K562 (cell line): ENCODE measurements at regions not wholly inside any gene's neighbourhood (a gene's known extent, or its start where the extent isn't known, plus 50 kb on each side); places are given as distances from the start of the nearest gene placed in this dataset.
"Not testable (repeated sequence)": the region's sequence is repeated elsewhere in the genome, so short reads cannot be mapped to it uniquely, and the experiment has no call there.

Experiments
- ATAC-seq: fragments of 200-7000 bp; cut with Tn5 transposase; 3 replicates; pipeline ENCODE4 v1.9.1; 2020; ENCODE audit warnings: moderate library complexity
- BruUV-seq: library from RNA; stranded (reverse); fragments of 400-500 nt; replicated peaks from 2 replicates; lab custom pipeline; 2021; lab: Mats Ljungman, UMichigan
- CTCF ChIA-PET: fragments of 300-600 bp; formaldehyde crosslinking; extraction: SDS; loops from one replicate; lab custom pipeline; 2021; ENCODE audit warnings: low intra/inter-chr PET ratio; lab: Yijun Ruan, JAX
- POLR2A ChIA-PET: fragments of 300-600, 350-650 bp; sonication (Branson Sonifier 250); formaldehyde crosslinking; extraction: SDS; loops from one replicate; lab custom pipeline; 2021; ENCODE audit warnings: antibody characterized with exemption, inconsistent platforms; lab: Yijun Ruan, JAX
- DNase-seq, 4 experiments: peaks; one replicate each; pipeline versions ENCODE4 v3.0.0 to v3.0.0-alpha.2; 2011 to 2018; ENCODE audit warnings: low spot score in 3 of 4, mixed read lengths in 3 of 4; ENCODE audit errors: extremely low read depth in 1 of 4
- FAIRE-seq: peaks from 2 replicates; lab custom pipeline; 2011; peaks lifted over from hg19 to GRCh38; lab: Jason Lieb, UNC
- H2AFZ ChIP-seq: 2 replicates; pipeline ENCODE4 v1.6.0; 2011; ENCODE audit warnings: low read depth, low read length, control low read depth, inconsistent platforms
- H3K27ac ChIP-seq: fragments of 200-600 bp; 3 replicates; pipeline ENCODE4 v1.8.0; 2011; ENCODE audit warnings: low read depth, mild to moderate bottlenecking, control low read depth, inconsistent platforms, low read length, moderate library complexity, mixed read lengths; ENCODE audit errors: extremely low read depth
- H3K27me3 ChIP-seq, 2 experiments: fragments of 300-600 bp in 1 of 2; 2 replicates in 1 of 2; 3 replicates in 1 of 2; pipeline versions ENCODE4 v1.6.0 to v1.8.0; 2011; ENCODE audit warnings: inconsistent platforms in 2 of 2, low read length in 2 of 2, mild to moderate bottlenecking in 1 of 2, mixed read lengths in 1 of 2, moderate library complexity in 1 of 2; ENCODE audit not compliant: control insufficient read depth in 2 of 2, insufficient read depth in 2 of 2
- H3K36me3 ChIP-seq: fragments of 300-600 bp; 3 replicates; pipeline ENCODE4 v1.8.0; 2011; ENCODE audit warnings: mild to moderate bottlenecking, low read length, inconsistent platforms; ENCODE audit not compliant: control insufficient read depth, insufficient read depth
- H3K4me1 ChIP-seq, 2 experiments: fragments of 200-600 bp in 1 of 2; replicated peaks in 1 of 2; 2 replicates in 1 of 2; 3 replicates in 1 of 2; pipeline versions ENCODE4 v1.5.1 to v1.8.0; 2011; ENCODE audit warnings: inconsistent platforms in 2 of 2, low read length in 2 of 2, mild to moderate bottlenecking in 1 of 2, mixed read lengths in 1 of 2, moderate library complexity in 1 of 2; ENCODE audit not compliant: control insufficient read depth in 2 of 2, insufficient read depth in 2 of 2
- H3K4me2 ChIP-seq: 2 replicates; pipeline ENCODE4 v1.6.1; 2011; ENCODE audit warnings: low read length, control low read depth, inconsistent platforms, mixed read lengths; ENCODE audit not compliant: insufficient read depth
- H3K4me3 ChIP-seq: fragments of 200-600 bp; sonication (generic), shearing (Covaris generic); 2 replicates; pipeline ENCODE4 v1.5.1; 2016; ENCODE audit warnings: control low read depth, inconsistent platforms
- H3K79me2 ChIP-seq: fragments of 200-600 bp; 3 replicates; pipeline ENCODE4 v1.8.0; 2011; ENCODE audit warnings: low read length, inconsistent platforms; ENCODE audit not compliant: control insufficient read depth, insufficient read depth
- H3K9ac ChIP-seq, 2 experiments: 2 replicates each; pipeline versions ENCODE4 v1.6.0 to v1.6.1; 2011; ENCODE audit warnings: low read depth in 2 of 2, low read length in 2 of 2, control low read depth in 1 of 2, inconsistent platforms in 1 of 2, mild to moderate bottlenecking in 1 of 2, mixed read lengths in 1 of 2; ENCODE audit not compliant: insufficient read depth in 1 of 2
- H3K9me1 ChIP-seq: one replicate; pipeline ENCODE4 v1.6.0; 2011; ENCODE audit warnings: inconsistent platforms, mild to moderate bottlenecking, low read length, moderate library complexity; ENCODE audit not compliant: control insufficient read depth, insufficient read depth
- H3K9me3 ChIP-seq: replicated peaks from 2 replicates; pipeline ENCODE4 v1.5.1; 2011; ENCODE audit warnings: low read depth, low read length, inconsistent platforms; ENCODE audit not compliant: control insufficient read depth, insufficient read depth
- H4K20me1 ChIP-seq: replicated peaks from 2 replicates; pipeline ENCODE4 v1.6.1; 2011; ENCODE audit warnings: low read length, inconsistent platforms, mixed read lengths; ENCODE audit not compliant: control insufficient read depth, insufficient read depth
- WGBS: fragments of 100-300 bp; shearing (Covaris generic); methylation state at CpG from one replicate; pipeline ENCODE4 v1.1.6; 2016; ENCODE audit warnings: low coverage, mixed read lengths; ENCODE audit not compliant: insufficient coverage; ENCODE audit errors: missing lambda C conversion rate; 5-methylcytosine and 5-hydroxymethylcytosine counted together
- in situ Hi-C: fragments of 300-500 bp; cut with MboI; formaldehyde crosslinking; loops from 4 replicates; pipeline ENCODE4 v1.15.0; 2018; ENCODE audit warnings: inconsistent platforms, mixed read lengths
- intact Hi-C: fragments of 100-400 bp; cut with micrococcal nuclease; formaldehyde crosslinking; loops from 2 replicates; pipeline ENCODE4 v1.14.2; 2022

GRCh38 chr1:65119-65518, 386.4 kb downstream of the OR4F29 start, which contains the start of gene OR4F5:
Gene OR4F5 (plus strand): TSS chr1:65419.
- H2AFZ ChIP-seq, H3K9me1 ChIP-seq, POLR2A ChIA-PET, H4K20me1 ChIP-seq, BruUV-seq, H3K4me1 ChIP-seq, DNase-seq, H3K4me3 ChIP-seq, H3K9me3 ChIP-seq, H3K27me3 ChIP-seq, FAIRE-seq, ATAC-seq, H3K79me2 ChIP-seq, in situ Hi-C loops, H3K27ac ChIP-seq, H3K36me3 ChIP-seq, CTCF ChIA-PET, intact Hi-C loops, H3K9ac ChIP-seq, H3K4me2 ChIP-seq: not testable (repeated sequence)
- no CpG with 5 or more reads among the region's 2 CpGs for WGBS

GRCh38 chr1:56014-56531, 395.4 kb downstream of the OR4F29 start:
- H3K79me2 ChIP-seq, in situ Hi-C loops, H3K9me3 ChIP-seq, intact Hi-C loops, H4K20me1 ChIP-seq, H3K36me3 ChIP-seq, CTCF ChIA-PET, H2AFZ ChIP-seq, H3K27me3 ChIP-seq, H3K9ac ChIP-seq, H3K27ac ChIP-seq, H3K9me1 ChIP-seq, H3K4me3 ChIP-seq, POLR2A ChIA-PET, DNase-seq, BruUV-seq, H3K4me1 ChIP-seq, ATAC-seq, FAIRE-seq, H3K4me2 ChIP-seq: not testable (repeated sequence)
- WGBS, result no CpG with 5 or more reads among the region's 3 CpGs

- no CpG with 5 or more reads among the region's 1 CpG for WGBS
- in situ Hi-C loops, result not testable (repeated sequence)
These were observed 398.3 kb downstream of the OR4F29 start for GRCh38 chr1:53182-53581.

GRCh38 chr1:41965-42466, 409.5 kb downstream of the OR4F29 start:
- H3K27me3 ChIP-seq, in situ Hi-C loops: not testable (repeated sequence)

More at GRCh38 chr1:53182-53581, 398.3 kb downstream of the OR4F29 start:
- CTCF ChIA-PET, H3K4me3 ChIP-seq, H3K9ac ChIP-seq, H4K20me1 ChIP-seq, H3K27me3 ChIP-seq, H3K4me2 ChIP-seq, H2AFZ ChIP-seq, H3K36me3 ChIP-seq, FAIRE-seq, intact Hi-C loops, H3K27ac ChIP-seq, H3K9me1 ChIP-seq, ATAC-seq, H3K79me2 ChIP-seq, DNase-seq, POLR2A ChIA-PET, H3K9me3 ChIP-seq, H3K4me1 ChIP-seq, BruUV-seq: not testable (repeated sequence)

More at GRCh38 chr1:41965-42466, 409.5 kb downstream of the OR4F29 start:
- H3K4me2 ChIP-seq, H3K9me3 ChIP-seq, H4K20me1 ChIP-seq, H3K36me3 ChIP-seq, H3K27ac ChIP-seq, H2AFZ ChIP-seq, FAIRE-seq, POLR2A ChIA-PET, intact Hi-C loops, H3K9ac ChIP-seq, CTCF ChIA-PET, H3K79me2 ChIP-seq, DNase-seq, H3K9me1 ChIP-seq, H3K4me1 ChIP-seq, BruUV-seq, H3K4me3 ChIP-seq: not testable (repeated sequence)
- peak; percentile 68 for ATAC-seq
- WGBS, result no CpG with 5 or more reads among the region's 2 CpGs
